HEK293T (cell line): ENCODE measurements at regions not wholly inside any gene's neighbourhood (a gene's known extent, or its start where the extent isn't known, plus 50 kb on each side); places are given as distances from the start of the nearest gene placed in this dataset.

ENCODE experiments used
- SUZ12 ChIP-seq: fragments of 450-650 bp; IDR thresholded peaks from 2 replicates; pipeline ENCODE4 v1.6.1; 2016; ENCODE audit warnings: mild to moderate bottlenecking
- TARDBP ChIP-seq: fragments of 450-650 bp; IDR thresholded peaks from 2 replicates; pipeline ENCODE4 v1.6.1; 2016

- TF ChIP-seq SUZ12, result no peak
- no peak for TF ChIP-seq TARDBP
These were observed 346.9 kb downstream of the LMBRD1 start for GRCh38 chr6:69449887-69450286.
